Chondrocyte (in vitro differentiated cells): ENCODE measurements at regions not wholly inside any gene's neighbourhood (a gene's known extent, or its start where the extent isn't known, plus 50 kb on each side); places are given as distances from the start of the nearest gene placed in this dataset.

Experiments
- DNase-seq: peaks from one replicate; pipeline ENCODE4 v3.0.0; 2021; ENCODE audit warnings: mixed read lengths, low spot score
- H3K27ac Mint-ChIP-seq: one replicate; pipeline ENCODE4 v1.8.0; 2021; ENCODE audit warnings: mild to moderate bottlenecking, moderate library complexity, mixed read lengths; ENCODE audit not compliant: unreplicated experiment
- H3K27me3 Mint-ChIP-seq: 2 replicates; pipeline ENCODE4 v1.8.0; 2021; ENCODE audit warnings: low read depth, mixed read lengths
- H3K36me3 Mint-ChIP-seq: 2 replicates; pipeline ENCODE4 v1.8.0; 2021; ENCODE audit warnings: low read depth, mixed read lengths
- H3K4me1 Mint-ChIP-seq: 2 replicates; pipeline ENCODE4 v1.8.0; 2021; ENCODE audit warnings: low read depth, mild to moderate bottlenecking, mixed read lengths
- H3K4me3 Mint-ChIP-seq: one replicate; pipeline ENCODE4 v1.8.0; 2021; ENCODE audit warnings: mild to moderate bottlenecking, moderate library complexity, mixed read lengths; ENCODE audit not compliant: unreplicated experiment
- H3K9me3 Mint-ChIP-seq: 2 replicates; pipeline ENCODE4 v1.8.0; 2021; ENCODE audit warnings: low read depth, mixed read lengths
- CTCF ChIP-seq: fragments of 200-600 bp; sonication (generic); IDR thresholded peaks from 2 replicates; pipeline ENCODE4 v1.5.0; 2021; ENCODE audit warnings: antibody characterized with exemption, mild to moderate bottlenecking, moderate library complexity

- H3K9me3 Mint-ChIP-seq = peaks cover 7% of the 10 kb centered on the region
- no peaks in the 10 kb centered on the region for H3K36me3 Mint-ChIP-seq
- H3K27me3 Mint-ChIP-seq = no peaks in the 10 kb centered on the region
- TF ChIP-seq CTCF = no peak
- no peak overlapping the region for H3K4me3 Mint-ChIP-seq
- no peak overlapping the region for H3K27ac Mint-ChIP-seq
- peaks cover 8% of the 10 kb centered on the region for H3K4me1 Mint-ChIP-seq
- DNase-seq = no peak
These were observed 594.3 kb upstream of the NRSN1 start for GRCh38 chr6:23531666-23532065.

GRCh38 chr6:23532227-23532626, 593.8 kb upstream of the NRSN1 start:
- peaks cover 7% of the 10 kb centered on the region for H3K4me1 Mint-ChIP-seq
- no peak overlapping the region for H3K4me3 Mint-ChIP-seq
- no peak for DNase-seq
- H3K27ac Mint-ChIP-seq = no peak overlapping the region
- H3K36me3 Mint-ChIP-seq = no peaks in the 10 kb centered on the region
- H3K9me3 Mint-ChIP-seq = peaks cover 7% of the 10 kb centered on the region
- no peak for TF ChIP-seq CTCF
- no peaks in the 10 kb centered on the region for H3K27me3 Mint-ChIP-seq

GRCh38 chr6:23533311-23533710, 592.7 kb upstream of the NRSN1 start:
- no peak for DNase-seq
- H3K27me3 Mint-ChIP-seq = no peaks in the 10 kb centered on the region
- no peak overlapping the region for H3K4me3 Mint-ChIP-seq
- H3K27ac Mint-ChIP-seq = no peak overlapping the region
- peaks cover 7% of the 10 kb centered on the region for H3K4me1 Mint-ChIP-seq
- TF ChIP-seq CTCF = no peak
- H3K36me3 Mint-ChIP-seq = no peaks in the 10 kb centered on the region
- H3K9me3 Mint-ChIP-seq = peaks cover 7% of the 10 kb centered on the region

- Mint-ChIP-seq H3K36me3 (no peaks in the 10 kb centered on the region), H3K27me3 (no peaks in the 10 kb centered on the region), H3K4me3 (no peak overlapping the region), H3K9me3 (peaks cover 5% of the 10 kb centered on the region), H3K27ac (no peak overlapping the region), H3K4me1 (peaks cover 7% of the 10 kb centered on the region)
- no peak for DNase-seq
- TF ChIP-seq CTCF = no peak
These were observed 592.1 kb upstream of the NRSN1 start for GRCh38 chr6:23533944-23534343.

GRCh38 chr6:23534351-23534750, 591.7 kb upstream of the NRSN1 start:
- H3K9me3 Mint-ChIP-seq = peaks cover 3% of the 10 kb centered on the region
- TF ChIP-seq CTCF = no peak
- H3K4me1 Mint-ChIP-seq = peaks cover 7% of the 10 kb centered on the region
- H3K27me3 Mint-ChIP-seq = no peaks in the 10 kb centered on the region
- H3K27ac Mint-ChIP-seq = no peak overlapping the region
- H3K36me3 Mint-ChIP-seq = no peaks in the 10 kb centered on the region
- DNase-seq = no peak
- H3K4me3 Mint-ChIP-seq = no peak overlapping the region
